NCI-H446 (cell line): ENCODE measurements at regions not wholly inside any gene's neighbourhood (a gene's known extent, or its start where the extent isn't known, plus 50 kb on each side); places are given as distances from the start of the nearest gene placed in this dataset.

Experiments used
- DNase-seq, 2 experiments: peaks; one replicate each; lab custom pipeline; 2025; lab: John Stamatoyannopoulos, UW

- no peak for DNase-seq
These were observed 416.0 kb downstream of the SHQ1 start for GRCh38 chr3:72432246-72432645.

- DNase-seq: no peak
These were observed 418.5 kb downstream of the SHQ1 start for GRCh38 chr3:72429589-72430353.

- DNase-seq: no peak
These were observed 419.4 kb downstream of the SHQ1 start for GRCh38 chr3:72428803-72429202.

- no peak for DNase-seq
These were observed 420.6 kb downstream of the SHQ1 start for GRCh38 chr3:72427624-72428023.

- DNase-seq: no peak
These were observed 421.4 kb downstream of the SHQ1 start for GRCh38 chr3:72426618-72427397.

- no peak for DNase-seq
These were observed 424.6 kb downstream of the SHQ1 start for GRCh38 chr3:72423643-72424042.

- no peak for DNase-seq
These were observed 426.5 kb downstream of the SHQ1 start for GRCh38 chr3:72421786-72422185.

GRCh38 chr3:72421126-72421525, 427.1 kb downstream of the SHQ1 start:
- DNase-seq: no peak

GRCh38 chr3:72418856-72419255, 429.4 kb downstream of the SHQ1 start:
- DNase-seq: no peak

GRCh38 chr3:72418244-72418643, 430.0 kb downstream of the SHQ1 start:
- no peak for DNase-seq

- DNase-seq: no peak
These were observed 433.7 kb downstream of the SHQ1 start for GRCh38 chr3:72414481-72415016.

GRCh38 chr3:72413228-72413627, 435.0 kb downstream of the SHQ1 start:
- no peak for DNase-seq

GRCh38 chr3:72412340-72412956, 435.8 kb downstream of the SHQ1 start:
- DNase-seq: no peak

- no peak for DNase-seq
These were observed 436.4 kb downstream of the SHQ1 start for GRCh38 chr3:72411843-72412242.

- no peak for DNase-seq
These were observed 437.1 kb downstream of the SHQ1 start for GRCh38 chr3:72411126-72411525.

- no peak for DNase-seq
These were observed 439.1 kb downstream of the SHQ1 start for GRCh38 chr3:72408983-72409779.

GRCh38 chr3:72407766-72408165, 440.5 kb downstream of the SHQ1 start:
- no peak for DNase-seq

- no peak for DNase-seq
These were observed 442.2 kb downstream of the SHQ1 start for GRCh38 chr3:72405943-72406566.

GRCh38 chr3:72401005-72401545, 447.2 kb downstream of the SHQ1 start:
- no peak for DNase-seq

GRCh38 chr3:72398781-72399180, 449.5 kb downstream of the SHQ1 start:
- DNase-seq: no peak

GRCh38 chr3:72397586-72397985, 450.7 kb downstream of the SHQ1 start:
- DNase-seq: no peak
